HG03521 (cell line): ENCODE measurements at regions not wholly inside any gene's neighbourhood (a gene's known extent, or its start where the extent isn't known, plus 50 kb on each side); places are given as distances from the start of the nearest gene placed in this dataset.

ENCODE experiments used
- ATAC-seq: cut with Tn5 transposase; IDR thresholded peaks from one replicate; pipeline ENCODE4 v1.9.1; 2021; ENCODE audit warnings: mild to moderate bottlenecking, moderate library complexity; ENCODE audit not compliant: unreplicated experiment

DNA sequence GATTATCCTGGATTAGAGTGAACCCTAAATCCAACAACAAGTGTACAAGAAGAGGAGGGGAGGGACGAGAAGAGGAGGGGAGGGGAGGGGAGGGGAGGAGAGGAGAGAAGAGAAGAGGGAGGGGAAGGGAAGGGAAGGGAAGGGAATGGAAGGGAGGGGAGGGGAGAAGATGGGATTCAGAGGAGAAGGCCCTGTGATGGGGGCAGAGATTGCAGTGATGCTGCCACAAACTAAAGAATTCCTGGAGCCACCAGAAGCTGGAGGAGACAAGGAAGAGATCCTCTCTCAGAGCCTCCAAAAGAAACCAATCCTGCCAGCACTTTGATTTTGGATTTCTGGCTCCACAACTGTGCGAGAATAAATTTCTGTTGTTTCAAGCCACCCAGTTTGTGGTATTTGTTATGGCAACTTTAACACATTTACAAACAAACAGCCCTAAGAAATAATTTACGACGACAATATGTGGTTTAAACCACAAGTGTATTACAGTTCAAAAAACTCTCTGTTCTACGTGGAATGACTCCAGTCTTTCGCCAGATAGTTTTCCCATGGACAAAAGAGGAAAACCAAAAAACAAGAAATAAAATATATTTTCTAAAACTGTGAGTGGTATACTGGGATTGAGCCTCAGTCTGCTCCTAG lies 235.4 kb downstream of the HDGFL1 start:
- ATAC-seq = no peak

DNA sequence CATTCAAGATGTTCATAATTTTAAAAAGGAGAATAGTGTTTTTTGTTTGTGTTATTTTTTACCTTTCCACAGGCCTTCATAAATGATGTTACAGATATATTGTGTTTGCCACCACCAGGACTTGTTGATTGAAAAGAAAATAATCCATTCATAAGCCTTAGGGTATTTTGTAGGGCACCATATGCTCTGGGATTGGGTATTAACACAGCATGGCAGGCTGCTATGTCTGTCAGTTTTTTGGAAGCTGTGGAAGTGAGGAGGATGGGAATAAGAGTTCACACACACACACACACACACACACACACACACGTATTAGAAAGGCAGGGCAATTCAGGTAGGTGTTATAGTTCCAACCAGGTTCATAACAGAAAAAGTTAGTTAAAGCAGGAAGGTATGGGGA lies 237.9 kb downstream of the HDGFL1 start:
- ATAC-seq = no peak

DNA sequence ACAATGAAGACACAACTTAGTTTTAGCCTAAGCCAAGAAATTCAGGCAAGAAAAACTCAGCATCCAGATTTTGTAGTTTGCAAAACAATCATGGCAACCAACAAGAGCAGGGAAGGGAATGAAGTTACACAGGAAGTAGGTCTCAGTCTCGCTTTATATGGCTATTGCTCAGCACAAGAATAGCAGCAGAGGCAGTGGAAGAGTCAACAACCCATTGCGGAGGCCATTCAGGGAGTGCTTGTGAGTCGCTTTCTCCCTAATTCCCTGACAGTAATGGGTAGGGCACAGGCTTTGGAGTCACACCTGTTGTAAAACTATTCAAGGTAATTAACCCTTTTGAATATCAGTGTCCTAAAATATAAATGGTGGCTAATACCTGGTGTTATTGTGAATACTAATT lies 238.5 kb downstream of the HDGFL1 start:
- ATAC-seq = no peak

DNA sequence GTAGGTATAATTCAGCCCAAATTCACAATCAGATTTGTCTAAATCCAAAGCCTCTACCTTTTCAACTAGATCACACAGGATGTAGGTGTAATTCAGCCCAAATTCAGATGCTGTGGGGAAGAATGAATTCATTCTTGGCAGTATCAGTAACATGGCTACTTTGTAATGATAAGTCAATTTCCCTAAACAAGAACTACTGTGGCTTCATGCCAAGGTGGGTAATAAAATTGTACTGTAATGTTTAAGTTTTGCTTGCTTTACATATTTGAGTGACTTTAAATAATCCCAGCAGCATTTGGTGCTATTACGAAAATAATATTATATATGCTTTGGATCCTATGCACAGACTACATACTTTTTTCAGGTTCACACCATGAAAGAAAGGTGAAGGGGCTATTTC lies 239.1 kb downstream of the HDGFL1 start:
- no peak for ATAC-seq

DNA sequence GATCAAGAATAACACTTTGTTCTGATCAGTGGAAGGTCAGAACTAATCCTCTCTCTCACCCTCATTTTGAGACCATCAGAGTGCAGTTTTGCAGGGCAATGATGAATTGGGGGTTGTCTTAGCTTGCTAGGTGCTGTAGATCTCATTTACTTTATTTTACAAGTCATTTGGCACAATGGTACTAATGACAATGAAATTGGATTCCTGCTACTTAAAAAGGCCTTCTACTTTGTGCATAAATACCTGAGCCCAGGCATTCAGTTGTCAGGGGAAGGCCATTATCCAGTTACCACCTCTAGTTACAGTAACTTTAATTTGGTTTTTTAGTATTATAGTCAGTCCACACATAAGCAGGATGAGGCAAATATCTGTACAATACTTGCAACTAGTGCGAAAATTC lies 240.0 kb downstream of the HDGFL1 start:
- no peak for ATAC-seq

DNA sequence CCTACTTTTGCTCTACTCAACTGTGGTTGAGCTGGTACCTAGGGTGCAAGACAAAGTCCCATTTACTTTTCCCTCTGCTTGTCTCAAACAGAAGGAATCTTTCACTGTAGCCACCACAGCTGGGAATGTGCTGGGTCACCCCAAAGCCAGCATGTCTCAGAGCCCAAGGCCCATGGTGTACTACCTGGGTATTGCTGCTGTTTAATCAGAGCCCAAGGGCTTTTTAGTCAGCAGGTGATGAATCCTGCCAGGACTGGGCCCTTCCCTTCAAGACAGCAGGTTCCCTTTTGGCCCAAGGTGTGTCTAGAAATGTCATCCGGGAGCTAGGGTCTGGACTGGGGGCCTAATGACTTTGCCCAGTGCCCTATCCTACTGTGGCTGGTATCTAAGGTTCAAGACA lies 249.8 kb downstream of the HDGFL1 start:
- ATAC-seq = no peak

DNA sequence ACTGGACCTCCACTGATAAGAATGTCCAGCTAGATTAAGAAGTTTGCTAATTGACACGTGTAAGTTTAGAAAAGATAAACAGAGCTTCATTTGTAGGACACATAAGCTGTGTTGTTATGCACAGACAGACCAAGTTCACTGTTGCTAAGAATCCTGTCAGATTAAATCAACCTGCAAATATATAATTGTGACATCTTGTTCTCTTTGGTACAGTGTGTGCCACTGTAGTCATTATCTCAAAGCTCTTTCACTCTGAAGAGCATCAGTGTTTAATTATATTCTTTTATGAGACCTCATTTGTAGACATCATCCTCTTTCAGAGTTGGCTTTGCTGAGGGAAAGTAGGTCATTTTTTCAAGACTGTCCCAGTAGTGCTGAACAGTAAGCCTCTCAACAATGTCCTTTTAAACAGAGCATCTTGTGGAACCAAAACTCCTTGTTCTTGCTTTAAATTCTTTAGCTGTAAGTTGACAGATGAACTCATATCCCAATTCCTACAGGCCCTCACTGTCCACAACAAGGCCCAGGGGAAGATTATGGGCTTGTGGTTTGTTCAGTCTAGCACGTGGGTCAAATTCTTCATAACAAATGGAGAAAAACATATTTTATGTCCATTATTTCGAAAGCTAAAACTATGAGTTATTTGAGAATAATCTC lies 252.4 kb downstream of the HDGFL1 start:
- ATAC-seq = no peak

DNA sequence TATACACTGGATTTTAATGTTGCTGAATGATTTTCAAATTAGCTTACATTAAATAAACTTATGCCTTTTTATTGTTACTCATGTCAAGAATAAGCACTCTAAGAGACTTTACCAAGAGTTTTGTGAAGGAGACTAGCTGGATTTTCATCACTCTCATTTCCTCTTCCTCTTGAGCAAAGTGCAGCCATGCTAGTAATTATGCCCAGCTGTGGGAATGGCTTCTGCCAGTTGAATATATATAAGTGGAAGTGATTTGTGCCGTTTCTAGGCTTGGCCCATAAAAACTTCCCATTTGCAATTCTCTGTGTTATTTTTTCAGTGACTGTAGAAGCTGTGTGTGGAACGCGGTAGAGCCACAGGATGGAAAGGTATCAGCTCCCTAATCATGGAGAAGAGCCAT lies 255.8 kb downstream of the HDGFL1 start:
- ATAC-seq = no peak

DNA sequence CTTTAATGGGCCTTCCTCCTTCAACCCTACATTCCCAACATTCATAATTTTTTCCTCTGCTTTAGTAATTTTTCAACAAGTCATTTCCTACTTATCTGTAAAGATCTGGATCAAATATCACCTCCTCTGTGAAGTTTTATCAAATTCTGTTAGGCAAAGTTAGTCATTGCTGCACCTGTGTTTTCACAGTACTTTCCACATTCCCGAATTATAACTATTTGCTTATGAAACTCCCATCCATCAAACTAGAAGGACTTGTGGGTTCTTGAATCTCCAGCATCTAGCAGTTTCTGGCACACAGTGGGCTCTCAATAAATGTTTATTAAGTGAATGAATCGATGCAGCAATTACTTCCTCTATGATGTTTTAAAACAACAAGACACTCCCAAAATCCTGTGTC lies 257.6 kb downstream of the HDGFL1 start:
- ATAC-seq = no peak

DNA sequence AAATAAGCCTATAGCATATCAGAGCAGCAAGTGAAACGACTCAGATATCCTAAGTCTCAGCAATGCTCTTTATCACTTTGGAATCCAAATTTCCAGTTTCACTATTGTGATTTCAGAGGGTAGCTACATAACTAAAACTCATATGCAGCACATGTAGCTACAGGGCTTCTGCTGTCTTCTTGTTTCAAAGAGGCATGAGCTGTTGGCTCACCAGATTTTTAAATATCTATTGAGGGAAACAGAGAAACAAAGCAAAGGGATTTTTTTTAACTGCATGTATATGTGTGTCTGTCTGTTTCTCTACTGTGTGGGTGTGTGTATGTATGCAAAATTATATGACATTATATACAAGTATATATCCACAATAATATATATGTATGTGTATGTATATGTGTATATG lies 258.4 kb downstream of the HDGFL1 start:
- no peak for ATAC-seq

DNA sequence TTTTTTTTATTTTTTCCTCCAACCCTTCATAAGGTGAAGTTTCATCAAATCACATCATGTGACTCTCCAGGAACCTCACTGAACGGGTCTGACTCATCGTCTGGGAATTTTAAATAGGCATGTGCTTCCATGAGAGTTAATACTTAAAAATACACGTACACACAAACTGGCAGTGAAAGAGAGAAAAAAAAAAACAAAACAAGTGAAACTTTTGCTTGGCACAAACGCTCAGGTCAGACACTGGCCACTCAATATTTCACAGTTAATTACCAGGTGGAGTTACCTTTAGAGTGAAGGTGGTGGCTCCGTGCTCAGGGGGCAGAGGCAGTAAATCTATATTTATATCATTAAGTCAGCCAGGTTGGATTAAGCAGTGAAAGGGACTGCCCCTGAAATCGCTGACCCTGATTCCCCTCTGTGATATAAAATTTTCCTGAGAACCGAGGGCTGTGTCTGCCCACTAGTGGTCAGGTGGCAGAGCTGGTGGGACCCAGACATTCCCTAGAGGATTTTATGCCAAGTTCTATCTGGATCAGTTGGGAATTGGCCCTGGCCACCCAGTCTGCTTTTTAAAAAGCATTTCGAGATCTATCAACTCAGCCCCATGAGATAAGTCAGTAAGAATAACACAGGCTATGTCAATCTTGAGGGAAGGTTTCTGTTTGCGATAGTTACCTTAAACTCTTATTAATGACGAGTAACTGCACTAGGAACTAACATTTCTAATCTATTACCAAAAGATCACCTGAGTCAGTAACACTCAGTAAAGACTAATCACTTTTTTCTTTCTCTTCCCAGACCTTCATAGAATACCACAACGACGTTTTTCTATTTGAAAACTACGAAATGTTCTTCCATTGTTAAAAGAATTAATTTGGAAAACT lies 259.1 kb downstream of the HDGFL1 start:
- no peak for ATAC-seq

DNA sequence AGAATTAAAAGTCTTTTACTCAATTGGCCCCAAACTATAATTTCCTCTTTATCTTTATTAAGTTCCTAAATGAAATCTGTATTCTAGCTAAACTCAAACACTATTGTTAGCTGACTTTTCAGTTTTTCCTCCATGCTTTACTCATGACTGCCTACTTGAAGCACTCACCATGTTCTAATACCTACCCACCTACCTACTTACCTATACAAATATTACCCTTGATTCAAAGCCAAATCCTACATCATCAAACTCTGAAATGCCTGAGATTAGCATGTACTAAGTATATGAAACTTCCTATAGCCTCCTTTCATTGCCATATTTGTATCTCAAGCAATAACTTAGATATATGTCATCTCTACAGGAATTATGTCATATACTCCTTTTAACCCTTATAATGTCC lies 259.7 kb downstream of the HDGFL1 start:
- ATAC-seq = no peak

DNA sequence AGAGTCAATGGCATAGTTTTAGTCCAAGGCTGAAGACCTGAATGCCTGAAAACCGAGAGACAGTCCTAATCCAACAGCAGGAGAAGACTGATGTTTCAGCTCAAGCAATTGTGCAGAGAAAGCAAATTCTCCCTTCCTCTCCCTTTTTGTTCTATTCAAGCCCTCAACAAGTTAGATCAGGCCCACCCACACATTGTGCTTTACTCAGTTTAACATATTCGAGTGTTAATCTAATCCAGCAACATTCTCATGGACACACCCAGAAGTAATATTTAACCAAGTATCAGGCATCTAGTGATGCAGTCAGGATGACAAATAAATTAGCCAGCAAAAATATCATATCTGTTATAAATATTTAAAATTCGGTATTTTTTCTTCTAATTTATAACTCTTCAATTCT lies 261.1 kb downstream of the HDGFL1 start:
- ATAC-seq = no peak

DNA sequence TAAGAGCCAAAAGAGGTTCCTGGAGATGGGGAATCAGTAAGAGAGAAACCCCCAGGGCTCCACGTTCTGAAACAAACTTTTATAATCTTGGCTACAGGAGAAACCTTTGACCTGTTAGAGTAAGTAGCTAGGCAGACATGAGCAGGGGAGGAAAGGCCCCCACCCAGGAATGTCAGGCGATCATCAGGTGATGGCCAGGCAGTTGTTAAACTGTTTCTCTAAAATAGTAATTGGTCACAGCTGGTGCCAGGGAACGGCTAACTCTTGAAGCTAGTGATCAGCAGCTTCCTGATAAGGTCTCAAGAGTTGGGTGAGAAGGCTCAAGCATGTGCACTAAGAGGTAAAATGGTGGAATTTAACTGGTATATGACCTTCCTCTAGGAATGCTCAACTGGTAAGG lies 263.8 kb downstream of the HDGFL1 start:
- no peak for ATAC-seq

DNA sequence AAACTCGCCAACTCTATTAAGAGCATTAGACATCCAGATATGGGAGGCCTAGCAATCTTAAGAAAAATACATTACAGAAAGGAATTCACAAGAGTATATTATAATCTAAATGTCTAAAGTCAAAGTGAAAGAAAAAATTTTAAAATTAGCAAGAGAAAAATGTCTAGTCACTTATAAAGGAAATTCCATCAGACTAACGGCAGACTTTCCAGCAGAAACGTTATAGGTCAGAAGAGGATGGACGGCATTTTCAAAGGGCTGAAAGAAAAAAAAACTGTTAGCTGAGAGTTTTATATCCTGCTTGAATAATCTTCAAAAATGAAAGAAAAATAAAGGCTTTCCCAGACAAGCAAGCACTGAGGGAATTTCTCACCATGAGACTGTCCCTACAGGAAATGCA lies 269.0 kb downstream of the HDGFL1 start:
- ATAC-seq = no peak

DNA sequence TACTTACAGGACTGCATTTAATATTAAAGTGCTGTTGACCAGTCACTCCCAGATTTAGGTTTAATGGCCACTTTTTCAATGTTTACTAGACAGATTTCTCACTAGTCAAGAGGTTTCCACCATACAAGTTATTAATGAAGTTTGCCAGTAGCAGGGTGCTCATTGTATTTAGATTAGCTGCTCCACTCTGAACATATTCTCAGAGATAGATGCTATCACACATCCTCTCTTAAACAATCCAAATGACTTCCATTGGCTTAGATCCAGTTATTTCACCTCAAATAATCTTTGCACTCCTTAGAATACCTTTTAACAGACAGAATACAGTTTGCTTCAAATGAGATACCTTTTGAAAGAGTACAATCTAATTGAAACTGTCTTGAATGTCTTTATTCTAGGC lies 276.1 kb downstream of the HDGFL1 start:
- ATAC-seq = no peak

DNA sequence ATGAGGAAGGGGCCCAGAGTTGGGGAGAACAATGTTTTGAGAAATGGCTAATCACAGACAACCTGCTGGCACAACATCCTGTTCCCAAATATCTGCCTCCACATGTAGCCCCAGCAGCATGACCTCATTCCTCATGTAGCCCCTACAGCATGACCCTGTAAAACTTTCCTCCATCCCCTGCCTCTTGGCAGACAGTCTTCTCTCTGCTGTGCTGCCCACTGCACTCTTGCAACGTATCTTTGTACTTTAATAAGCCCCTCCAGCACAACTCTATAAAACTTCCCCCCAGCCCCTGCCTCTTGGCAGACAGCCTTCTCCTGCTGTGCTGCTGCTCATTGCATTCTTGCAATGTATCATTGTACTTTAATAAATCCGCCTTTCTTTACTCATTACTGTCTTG lies 278.8 kb downstream of the HDGFL1 start:
- no peak for ATAC-seq

DNA sequence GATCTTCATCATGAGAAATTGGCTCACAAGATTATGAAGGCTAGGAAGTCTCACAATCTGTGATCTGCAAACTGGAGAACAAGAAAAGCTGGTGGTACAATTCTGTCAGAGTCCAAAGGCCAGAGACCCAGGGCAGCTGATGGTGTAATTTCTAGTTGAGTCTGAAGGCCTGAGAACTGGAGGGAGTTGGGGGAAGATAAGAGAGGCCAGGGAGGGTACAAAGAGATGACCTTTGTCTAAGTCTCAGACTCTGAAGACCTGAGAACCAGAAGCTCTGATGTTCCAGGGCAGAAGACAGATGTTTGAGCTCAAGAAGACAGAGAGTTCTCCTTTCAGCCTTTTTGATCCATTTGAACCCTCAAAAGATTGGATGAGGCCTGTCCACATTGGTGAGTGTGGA lies 280.6 kb downstream of the HDGFL1 start:
- no peak for ATAC-seq

DNA sequence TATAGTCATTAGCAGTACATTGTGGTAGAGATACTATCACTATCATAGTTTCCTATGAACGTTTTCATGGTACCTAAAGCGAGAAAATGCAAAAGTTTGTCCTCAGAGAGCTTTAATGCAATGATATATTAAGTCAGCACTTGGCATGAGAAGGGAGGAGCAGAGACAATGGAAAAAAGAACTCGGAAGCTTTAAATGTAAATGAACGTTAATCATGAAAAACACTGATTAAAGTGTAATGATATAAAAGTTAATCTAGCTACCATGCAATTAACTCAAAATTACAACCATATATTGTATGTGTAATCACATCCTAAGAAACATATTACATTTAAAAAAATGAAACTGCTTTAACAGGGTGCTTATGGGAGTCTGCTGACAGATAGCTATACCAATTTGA lies 282.7 kb downstream of the HDGFL1 start:
- no peak for ATAC-seq

DNA sequence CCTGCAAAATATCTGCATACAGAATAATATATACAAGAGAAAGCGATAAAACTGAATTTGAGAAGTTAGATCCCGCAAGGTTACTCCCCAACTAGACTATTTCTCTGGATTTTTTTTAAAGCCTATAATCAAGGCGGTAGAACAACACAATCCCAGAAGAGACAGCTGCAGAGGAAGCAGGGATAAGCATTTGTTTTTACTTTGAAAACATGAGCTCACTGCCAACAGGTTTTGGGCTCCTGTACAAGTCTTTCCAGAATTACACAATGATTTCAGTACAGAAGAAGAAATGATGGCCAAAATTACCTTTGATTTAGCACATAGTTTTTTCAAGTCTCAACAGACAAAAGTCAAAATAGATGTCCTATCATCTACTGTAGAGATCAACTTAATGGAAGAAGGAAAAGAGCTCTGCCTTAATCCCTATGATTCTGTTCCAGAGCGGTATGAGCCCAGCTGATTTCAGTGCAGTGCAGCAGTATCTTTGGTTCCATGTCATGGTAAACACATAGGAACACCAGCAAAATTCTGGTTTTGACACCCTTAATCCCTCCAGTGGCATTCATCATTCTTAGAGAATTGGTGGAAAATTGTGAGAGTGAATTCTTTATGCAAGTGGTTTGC lies 304.3 kb downstream of the HDGFL1 start:
- ATAC-seq = no peak

DNA sequence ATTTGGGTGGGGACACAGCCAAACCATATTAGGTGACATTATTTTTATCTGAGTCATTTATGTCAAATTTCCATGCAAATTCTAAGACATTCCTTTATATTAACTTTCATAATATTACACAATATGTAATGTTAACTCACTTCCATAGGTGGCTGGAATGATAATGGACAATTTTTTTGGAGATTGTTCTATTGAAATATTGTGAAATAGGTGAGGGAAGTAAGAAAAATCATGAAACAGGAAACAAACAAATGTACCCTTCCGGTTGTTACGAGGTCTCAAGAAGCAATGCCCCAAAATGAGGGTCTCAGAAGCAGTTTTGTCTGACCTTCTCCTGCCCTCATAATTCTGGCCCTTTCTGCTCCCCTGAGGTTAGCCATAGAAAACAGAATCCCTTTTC lies 306.5 kb downstream of the HDGFL1 start:
- no peak for ATAC-seq

DNA sequence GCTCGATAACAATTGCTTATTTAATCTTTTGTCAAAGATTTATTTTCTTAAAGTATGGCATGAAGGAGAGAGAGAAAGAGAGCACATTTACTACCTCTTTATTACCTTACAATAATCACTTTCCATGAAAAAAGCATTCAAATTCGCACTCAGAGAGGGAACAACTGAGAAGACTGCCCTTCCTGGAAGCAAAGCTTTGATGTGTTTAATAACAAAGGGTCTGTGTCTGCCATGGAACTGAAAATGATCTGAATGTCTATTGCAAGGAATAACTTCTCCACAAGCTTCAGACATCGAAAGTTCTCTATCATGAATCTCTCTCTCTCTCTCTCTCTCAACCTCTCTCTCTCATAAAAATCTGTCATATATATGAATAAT lies 308.9 kb downstream of the HDGFL1 start:
- no peak for ATAC-seq
